ENCODE measurements at regions not wholly inside any gene's neighbourhood (a gene's known extent, or its start where the extent isn't known, plus 50 kb on each side); places are given as distances from the start of the nearest gene placed in this dataset.

DNA sequence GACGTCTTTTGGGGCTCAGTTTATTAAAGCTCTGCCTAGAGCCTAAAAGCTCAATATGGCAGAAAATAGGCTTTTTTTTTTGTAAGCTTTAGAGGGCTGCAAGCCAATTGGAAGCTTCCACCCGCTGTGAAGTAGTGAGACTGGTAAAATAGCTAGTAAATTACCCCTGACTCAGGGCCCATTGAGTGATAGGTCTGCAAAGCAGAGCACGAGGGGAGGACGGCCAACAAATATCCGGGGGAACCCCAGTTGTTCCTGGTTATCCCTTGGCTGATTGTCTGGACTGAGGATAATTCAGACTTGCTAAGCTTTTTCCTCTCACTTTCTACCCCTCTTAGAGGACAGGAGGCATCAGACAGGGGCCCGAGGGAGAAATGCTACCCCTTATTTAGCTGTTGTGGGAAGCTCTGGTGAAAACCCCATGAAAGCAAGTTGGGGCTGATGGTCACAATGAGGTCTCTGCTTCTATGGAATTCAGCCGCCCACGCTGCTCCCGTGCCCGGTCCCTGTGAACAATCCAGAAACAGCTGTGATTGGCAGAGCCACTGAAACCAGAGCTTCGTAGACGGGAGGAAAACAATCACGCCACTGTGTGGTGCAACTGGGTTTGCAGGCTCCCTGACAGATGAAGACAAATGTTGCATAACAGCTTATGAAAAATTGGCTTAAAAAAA lies 141.9 kb upstream of the LGALSL start:
- Histone ChIP-seq H3K4me1 (no peaks in the 10 kb centered on the region), H3K4me2 (no peak overlapping the region), H3K9ac (no peak overlapping the region), H4K20me1 (no peaks in the 10 kb centered on the region), H3K4me3 (no peak overlapping the region), H3K27ac (no peak overlapping the region), H3K9me3 (no peaks in the 10 kb centered on the region), H3K27me3 (no peaks in the 10 kb centered on the region), H3K36me3 (no peaks in the 10 kb centered on the region)
- TF ChIP-seq Cebpa-rat (IDR thresholded peaks at IDR 0.05): no peak

DNA sequence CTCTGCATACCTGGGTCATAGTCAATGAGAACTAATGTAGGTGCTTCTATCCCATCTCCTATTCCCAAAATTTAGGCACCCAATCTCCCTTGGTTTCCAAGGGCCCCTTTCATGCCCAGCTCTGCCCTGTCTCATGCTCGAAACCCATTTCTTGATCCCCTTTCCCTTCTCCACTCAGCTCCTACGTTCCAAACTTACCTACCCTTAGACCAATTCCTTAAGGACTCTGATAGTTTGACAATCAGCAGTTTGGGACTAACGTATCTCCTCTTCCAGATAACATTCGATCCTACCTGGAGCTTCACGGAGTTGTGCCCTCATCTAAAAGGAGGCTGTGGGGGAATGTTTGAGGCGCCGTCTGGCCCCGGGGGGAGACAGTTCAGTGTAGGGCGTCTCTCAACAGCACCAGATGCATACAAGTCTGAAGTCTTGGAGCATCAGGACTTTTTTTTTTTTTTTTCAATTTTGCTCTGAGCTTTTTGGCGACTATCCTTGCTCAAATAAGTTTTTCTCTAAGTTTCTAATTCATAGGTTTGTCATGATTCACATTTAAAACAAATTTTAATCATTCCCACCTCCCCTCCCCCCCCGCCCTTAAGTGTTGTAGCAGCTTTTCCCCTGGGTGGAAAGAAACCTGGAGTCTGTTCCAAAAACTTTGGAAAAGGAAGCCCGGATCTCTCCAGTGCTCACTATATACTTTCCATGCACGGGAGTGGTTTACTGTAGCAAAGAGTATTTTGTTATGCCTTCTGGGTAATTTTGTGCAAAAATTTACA lies 141.2 kb upstream of the LGALSL start:
- no peaks in the 10 kb centered on the region for H3K9me3 ChIP-seq
- TF ChIP-seq Cebpa-rat (IDR thresholded peaks at IDR 0.05): no peak
- H3K9ac ChIP-seq: no peak overlapping the region
- no peaks in the 10 kb centered on the region for H3K36me3 ChIP-seq
- no peak overlapping the region for H3K27ac ChIP-seq
- no peak overlapping the region for H3K4me2 ChIP-seq
- no peaks in the 10 kb centered on the region for H4K20me1 ChIP-seq
- no peaks in the 10 kb centered on the region for H3K27me3 ChIP-seq
- no peaks in the 10 kb centered on the region for H3K4me1 ChIP-seq
- H3K4me3 ChIP-seq: no peak overlapping the region

DNA sequence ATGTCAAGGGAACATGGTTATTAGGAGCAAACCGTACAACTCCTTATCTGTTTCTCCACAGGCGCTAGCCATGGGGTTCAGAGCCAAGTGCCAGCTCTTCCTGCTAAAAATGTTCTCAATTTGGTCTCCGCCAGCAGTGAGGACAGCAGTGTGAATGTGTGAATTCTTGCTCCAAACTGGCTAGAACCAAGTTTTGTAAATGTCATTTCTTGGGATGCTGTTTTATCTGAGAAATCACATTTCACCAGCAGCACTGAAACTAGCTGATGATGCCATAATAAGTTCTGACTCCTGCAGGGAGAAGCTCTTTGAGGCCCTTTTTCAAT lies 140.6 kb upstream of the LGALSL start:
- Histone ChIP-seq H3K9ac (no peak overlapping the region), H3K4me2 (no peak overlapping the region), H4K20me1 (no peaks in the 10 kb centered on the region), H3K9me3 (no peaks in the 10 kb centered on the region), H3K4me1 (no peaks in the 10 kb centered on the region), H3K4me3 (no peak overlapping the region), H3K36me3 (no peaks in the 10 kb centered on the region), H3K27me3 (no peaks in the 10 kb centered on the region), H3K27ac (no peak overlapping the region)
- TF ChIP-seq Cebpa-rat (IDR thresholded peaks at IDR 0.05): no peak

DNA sequence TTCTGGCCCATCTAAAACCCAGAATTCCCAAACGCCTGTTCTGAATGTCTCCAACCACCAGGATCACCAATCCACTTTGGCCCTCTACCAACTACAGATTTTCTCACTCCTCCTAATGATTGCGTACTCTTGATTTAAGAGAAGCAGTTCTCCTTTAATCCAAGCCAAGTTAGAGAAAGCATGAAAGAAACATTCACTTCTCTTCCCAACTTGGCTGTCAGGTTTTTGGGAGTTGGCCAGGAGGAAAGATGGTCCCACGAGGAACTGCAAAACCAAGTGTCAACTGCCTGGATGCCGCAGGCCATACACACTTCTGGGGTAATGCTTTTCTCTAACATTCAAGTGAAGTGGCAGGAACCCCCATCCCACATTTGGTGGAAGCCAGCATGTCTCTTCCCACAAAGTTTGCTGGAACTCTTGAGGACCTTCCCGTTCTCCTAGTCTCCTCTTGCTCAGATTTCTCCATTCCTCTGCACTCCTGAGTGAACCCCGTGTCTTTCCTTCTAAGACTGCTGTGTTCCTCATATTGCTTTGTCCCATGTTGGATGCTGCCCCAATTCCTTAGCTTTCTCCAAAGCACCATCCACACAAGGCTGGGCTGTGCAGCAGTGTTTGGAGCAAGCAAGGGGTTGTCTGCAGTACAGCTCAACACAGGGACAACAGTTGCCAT lies 138.5 kb upstream of the LGALSL start:
- Histone ChIP-seq H3K4me1 (no peaks in the 10 kb centered on the region), H3K9ac (no peak overlapping the region), H4K20me1 (no peaks in the 10 kb centered on the region), H3K36me3 (no peaks in the 10 kb centered on the region), H3K9me3 (no peaks in the 10 kb centered on the region), H3K27me3 (no peaks in the 10 kb centered on the region), H3K27ac (no peak overlapping the region), H3K4me3 (no peak overlapping the region), H3K4me2 (no peak overlapping the region)
- TF ChIP-seq Cebpa-rat (IDR thresholded peaks at IDR 0.05): no peak

DNA sequence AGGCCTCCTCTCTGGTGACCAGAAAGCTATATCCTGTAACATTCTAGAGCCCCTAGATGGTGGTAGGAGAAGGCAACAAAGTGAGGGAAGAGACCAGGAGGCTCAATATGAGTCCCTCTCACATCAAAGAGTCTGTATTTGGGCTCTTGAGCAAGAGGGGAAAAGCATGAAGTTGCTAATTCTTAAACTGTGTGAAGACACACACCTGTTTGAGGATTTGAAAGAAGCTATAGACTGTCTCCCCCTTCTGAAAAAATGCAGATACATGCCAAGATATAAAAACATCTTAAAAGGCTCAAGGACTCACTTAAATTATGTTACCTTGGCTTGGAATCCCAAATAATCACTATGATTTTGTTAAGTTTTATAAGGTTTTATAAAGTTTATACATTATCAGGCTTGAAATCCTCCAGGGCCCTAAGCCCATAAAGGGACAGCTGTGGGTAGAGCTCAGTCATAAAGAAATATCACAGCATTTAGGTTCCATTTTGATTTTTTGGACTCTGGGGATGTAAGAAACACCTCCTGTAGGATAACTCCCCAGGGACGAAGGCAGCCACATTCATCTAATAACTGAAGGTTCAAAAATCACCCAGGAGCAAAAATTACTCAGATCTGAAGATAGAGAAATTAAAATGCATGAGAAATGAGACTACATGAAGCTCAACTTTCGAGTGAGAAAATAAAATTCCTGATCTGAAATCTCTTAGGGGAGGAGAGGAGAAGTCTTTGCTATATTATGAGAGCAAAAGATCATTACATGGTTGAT lies 136.1 kb upstream of the LGALSL start:
- H3K27ac ChIP-seq: no peak overlapping the region
- H3K4me2 ChIP-seq: no peak overlapping the region
- H3K9ac ChIP-seq: no peak overlapping the region
- no peaks in the 10 kb centered on the region for H3K27me3 ChIP-seq
- no peaks in the 10 kb centered on the region for H3K9me3 ChIP-seq
- no peak overlapping the region for H3K4me3 ChIP-seq
- no peaks in the 10 kb centered on the region for H3K36me3 ChIP-seq
- H4K20me1 ChIP-seq: no peaks in the 10 kb centered on the region
- TF ChIP-seq Cebpa-rat (IDR thresholded peaks at IDR 0.05): no peak
- no peaks in the 10 kb centered on the region for H3K4me1 ChIP-seq

DNA sequence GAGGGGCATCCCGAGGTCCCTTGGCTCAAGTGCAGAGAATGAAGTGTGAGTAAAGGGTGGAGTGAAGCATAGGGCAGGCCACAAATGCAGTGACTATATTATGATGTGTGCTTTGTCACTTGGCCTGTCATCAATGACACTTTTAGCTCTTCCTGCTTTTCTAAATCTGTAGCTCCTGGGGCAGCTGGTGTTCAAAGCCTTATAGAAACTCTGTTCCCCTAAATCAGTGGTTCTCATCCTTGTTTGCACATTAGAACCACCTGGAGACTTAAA lies 135.6 kb upstream of the LGALSL start:
- H3K36me3 ChIP-seq: no peaks in the 10 kb centered on the region
- no peaks in the 10 kb centered on the region for H3K4me1 ChIP-seq
- TF ChIP-seq Cebpa-rat (IDR thresholded peaks at IDR 0.05): no peak
- no peaks in the 10 kb centered on the region for H3K9me3 ChIP-seq
- H3K4me2 ChIP-seq: no peak overlapping the region
- no peak overlapping the region for H3K9ac ChIP-seq
- H3K4me3 ChIP-seq: no peak overlapping the region
- no peaks in the 10 kb centered on the region for H3K27me3 ChIP-seq
- H3K27ac ChIP-seq: no peak overlapping the region
- H4K20me1 ChIP-seq: no peaks in the 10 kb centered on the region

DNA sequence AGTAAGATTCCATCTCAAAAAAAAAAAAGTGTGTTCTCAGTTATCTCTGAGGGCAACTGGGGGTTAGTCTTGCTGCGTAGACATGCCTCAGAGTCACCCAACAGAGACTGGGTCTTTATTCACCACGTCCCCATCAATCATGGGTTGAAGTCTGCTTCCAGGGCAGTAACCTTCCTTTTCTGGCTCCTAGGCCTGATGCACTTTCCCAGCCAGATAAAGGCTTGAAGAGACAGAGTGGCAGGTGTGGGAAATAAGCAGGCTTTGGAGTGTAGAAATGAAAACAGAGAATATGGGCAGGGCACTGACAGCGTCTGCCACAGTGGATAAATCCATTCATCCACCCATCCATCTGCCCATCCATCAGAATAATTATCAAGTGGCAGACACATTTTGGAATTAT lies 134.1 kb upstream of the LGALSL start:
- no peak overlapping the region for H3K4me2 ChIP-seq
- H4K20me1 ChIP-seq: no peaks in the 10 kb centered on the region
- no peaks in the 10 kb centered on the region for H3K4me1 ChIP-seq
- TF ChIP-seq Cebpa-rat (IDR thresholded peaks at IDR 0.05): no peak
- no peaks in the 10 kb centered on the region for H3K9me3 ChIP-seq
- H3K36me3 ChIP-seq: no peaks in the 10 kb centered on the region
- no peaks in the 10 kb centered on the region for H3K27me3 ChIP-seq
- no peak overlapping the region for H3K4me3 ChIP-seq
- H3K27ac ChIP-seq: no peak overlapping the region
- no peak overlapping the region for H3K9ac ChIP-seq

DNA sequence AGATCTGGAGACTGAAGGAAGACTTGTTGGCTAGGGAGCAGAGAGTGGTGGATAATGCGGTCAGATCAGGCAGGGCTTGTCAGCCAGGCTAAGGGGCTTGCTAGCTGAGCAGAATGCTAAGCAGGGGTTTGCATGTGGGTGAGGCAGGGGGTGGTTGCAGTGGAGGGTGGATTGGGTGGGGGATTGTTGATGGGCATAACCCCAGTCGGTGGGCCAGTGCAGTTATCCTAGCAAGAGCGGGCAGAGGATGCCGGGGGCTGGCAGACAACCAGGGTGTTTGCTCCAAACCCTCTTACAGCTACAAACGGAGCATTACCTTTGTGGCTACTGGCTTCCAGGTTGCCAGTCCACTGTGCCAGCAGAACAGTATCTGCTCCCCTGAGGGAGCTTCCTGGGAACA lies 131.5 kb upstream of the LGALSL start:
- H3K36me3 ChIP-seq: no peaks in the 10 kb centered on the region
- no peaks in the 10 kb centered on the region for H3K27me3 ChIP-seq
- no peaks in the 10 kb centered on the region for H4K20me1 ChIP-seq
- no peak overlapping the region for H3K4me3 ChIP-seq
- H3K4me1 ChIP-seq: peaks cover 4% of the 10 kb centered on the region; the same call in 1 of the 2 replicates
- no peaks in the 10 kb centered on the region for H3K9me3 ChIP-seq
- H3K4me2 ChIP-seq: no peak overlapping the region
- no peak for TF ChIP-seq Cebpa-rat (IDR thresholded peaks at IDR 0.05)
- no peak overlapping the region for H3K9ac ChIP-seq
- no peak overlapping the region for H3K27ac ChIP-seq

DNA sequence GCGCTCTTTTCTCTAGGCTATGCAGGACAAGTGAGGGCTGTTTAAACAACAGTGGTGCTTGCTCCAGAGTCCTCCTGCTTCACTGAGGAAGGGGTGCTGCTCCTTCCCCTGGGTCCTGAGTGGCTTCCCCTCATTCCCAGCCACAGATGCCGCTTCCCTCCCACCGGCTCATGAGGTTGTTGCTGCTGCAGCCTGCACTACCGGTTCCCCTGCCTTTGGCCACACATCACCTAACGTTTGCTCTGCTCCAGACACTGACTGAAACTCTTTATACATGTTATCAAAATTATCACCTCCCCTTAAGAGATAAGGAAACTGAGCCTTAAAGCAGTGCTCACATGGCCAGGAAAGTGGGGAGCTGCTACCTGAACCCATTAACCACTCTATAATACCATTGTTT lies 130.8 kb upstream of the LGALSL start:
- H3K9me3 ChIP-seq: no peaks in the 10 kb centered on the region
- no peak overlapping the region for H3K4me3 ChIP-seq
- H3K36me3 ChIP-seq: no peaks in the 10 kb centered on the region
- H3K27ac ChIP-seq: no peak overlapping the region
- no peaks in the 10 kb centered on the region for H3K27me3 ChIP-seq
- H3K9ac ChIP-seq: no peak overlapping the region
- H3K4me2 ChIP-seq: no peak overlapping the region
- no peaks in the 10 kb centered on the region for H4K20me1 ChIP-seq
- peaks cover 11% of the 10 kb centered on the region for H3K4me1 ChIP-seq
- TF ChIP-seq Cebpa-rat (IDR thresholded peaks at IDR 0.05): no peak

Measured in BLaER1 (cell line).